PC-3 (cell line): ENCODE measurements at regions not wholly inside any gene's neighbourhood (a gene's known extent, or its start where the extent isn't known, plus 50 kb on each side); places are given as distances from the start of the nearest gene placed in this dataset.

Experiments used
- ATAC-seq: fragments of 200-7000 bp; cut with Tn5 transposase; 2 replicates; pipeline ENCODE4 v1.9.1; 2020; ENCODE audit warnings: mild to moderate bottlenecking, moderate library complexity
- BruUV-seq: library from RNA; stranded (reverse); fragments of 400-500 nt; replicated peaks from 2 replicates; lab custom pipeline; 2021; lab: Mats Ljungman, UMichigan
- CTCF ChIA-PET: fragments of 300-600 bp; sonication (Branson Sonifier 250); formaldehyde crosslinking; loops from one replicate; lab custom pipeline; 2022; ENCODE audit warnings: antibody characterized with exemption; lab: Charles Lee
- POLR2A ChIA-PET: fragments of 300-600 bp; sonication (Branson Sonifier 250); formaldehyde crosslinking; loops from one replicate; lab custom pipeline; 2022; ENCODE audit warnings: antibody characterized with exemption; ENCODE audit not compliant: unreplicated experiment; lab: Charles Lee
- DNase-seq: peaks from one replicate; pipeline ENCODE4 v3.0.0-alpha.2; 2015
- H2AFZ ChIP-seq: fragments of 300-600 bp; sonication (generic); 2 replicates; pipeline ENCODE4 v1.6.0; 2016; ENCODE audit warnings: antibody characterized with exemption, low read length
- H3F3A ChIP-seq: fragments of 300-600 bp; sonication (generic); one replicate; pipeline ENCODE4 v1.6.0; 2017; ENCODE audit warnings: antibody characterized with exemption, low read length, control low read depth, mild to moderate bottlenecking; ENCODE audit not compliant: unreplicated experiment
- H3K27ac ChIP-seq: fragments of 300-600 bp; sonication (generic); 2 replicates; pipeline ENCODE4 v1.5.1; 2016; ENCODE audit warnings: mild to moderate bottlenecking, low read length
- H3K27me3 ChIP-seq: fragments of 300-600 bp; sonication (generic); 2 replicates; pipeline ENCODE4 v1.6.1; 2016; ENCODE audit warnings: low read length, mixed read lengths
- H3K36me3 ChIP-seq: fragments of 300-600 bp; sonication (generic); 2 replicates; pipeline ENCODE4 v1.6.1; 2016; ENCODE audit warnings: low read depth, mixed run types, low read length, mixed read lengths
- H3K4me1 ChIP-seq: fragments of 300-600 bp; sonication (generic); 2 replicates; pipeline ENCODE4 v1.5.1; 2016; ENCODE audit warnings: low read length; ENCODE audit not compliant: insufficient read depth
- H3K4me2 ChIP-seq: fragments of 300-600 bp; sonication (generic); 2 replicates; pipeline ENCODE4 v1.6.0; 2016; ENCODE audit warnings: low read length
- H3K4me3 ChIP-seq: fragments of 300-600 bp; sonication (generic); 2 replicates; pipeline ENCODE4 v1.5.1; 2016; ENCODE audit warnings: mild to moderate bottlenecking, low read length, mixed read lengths
- H3K79me2 ChIP-seq: fragments of 300-600 bp; sonication (generic); 2 replicates; pipeline ENCODE4 v1.6.1; 2017; ENCODE audit warnings: low read length, mixed read lengths
- H3K9ac ChIP-seq: fragments of 300-600 bp; sonication (generic); 2 replicates; pipeline ENCODE4 v1.6.0; 2016; ENCODE audit warnings: mild to moderate bottlenecking, low read length
- H3K9me2 ChIP-seq: fragments of 300-600 bp; sonication (generic); replicated peaks from 2 replicates; pipeline ENCODE4 v1.6.1; 2016; ENCODE audit warnings: mixed run types, low read length, mixed read lengths
- H3K9me3 ChIP-seq: fragments of 300-600 bp; sonication (generic); 2 replicates; pipeline ENCODE4 v1.6.1; 2016; ENCODE audit warnings: low read length, mixed read lengths
- H4K20me1 ChIP-seq: fragments of 300-600 bp; sonication (generic); 2 replicates; pipeline ENCODE4 v1.6.1; 2016; ENCODE audit warnings: low read length, mixed read lengths
- EZH2 ChIP-seq: fragments of 300-600 bp; sonication (generic); IDR thresholded peaks from one replicate; pipeline ENCODE4 v1.6.1; 2017; ENCODE audit warnings: antibody characterized with exemption, mild to moderate bottlenecking, low read length; ENCODE audit not compliant: unreplicated experiment
- EZH2phosphoT487 ChIP-seq: fragments of 300-600 bp; sonication (generic); IDR thresholded peaks from 2 replicates; pipeline ENCODE4 v1.6.1; 2018; ENCODE audit warnings: mild to moderate bottlenecking, antibody characterized with exemption, low read length, borderline replicate concordance
- intact Hi-C: fragments of 100-400 bp; cut with micrococcal nuclease; formaldehyde crosslinking; loops from 2 replicates; pipeline ENCODE4 v1.9.0; 2023
- TF ChIP-seq, protein P1 (sequence below): fragments of 300-600 bp; sonication (generic); conservative IDR thresholded peaks from 2 replicates; pipeline ENCODE4 v1.5.1; 2017; ENCODE audit warnings: antibody characterized with exemption, low read depth, mild to moderate bottlenecking, low read length

DNA sequence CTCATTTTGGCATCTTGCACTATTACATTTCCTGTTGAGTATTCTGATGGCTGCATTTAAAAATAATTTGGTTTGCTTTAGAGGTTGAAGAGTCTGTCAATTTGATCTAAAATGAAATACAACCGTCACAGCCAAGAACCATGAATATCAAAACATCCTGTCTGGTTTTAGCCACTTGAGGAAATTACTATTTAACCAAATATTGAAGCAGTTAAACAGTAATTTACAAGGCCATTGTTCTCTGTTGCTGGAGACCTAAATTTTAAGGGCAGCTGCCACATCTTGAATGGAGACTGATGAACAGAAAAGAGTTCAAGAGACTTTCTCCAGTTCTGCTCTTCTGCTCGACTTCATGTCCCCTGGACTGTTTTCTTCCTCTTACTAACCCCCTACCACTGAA is 549.4 kb downstream of the LRRC70 start:
- DNase-seq: peak; percentile 23
- TF ChIP-seq, protein P1, sequence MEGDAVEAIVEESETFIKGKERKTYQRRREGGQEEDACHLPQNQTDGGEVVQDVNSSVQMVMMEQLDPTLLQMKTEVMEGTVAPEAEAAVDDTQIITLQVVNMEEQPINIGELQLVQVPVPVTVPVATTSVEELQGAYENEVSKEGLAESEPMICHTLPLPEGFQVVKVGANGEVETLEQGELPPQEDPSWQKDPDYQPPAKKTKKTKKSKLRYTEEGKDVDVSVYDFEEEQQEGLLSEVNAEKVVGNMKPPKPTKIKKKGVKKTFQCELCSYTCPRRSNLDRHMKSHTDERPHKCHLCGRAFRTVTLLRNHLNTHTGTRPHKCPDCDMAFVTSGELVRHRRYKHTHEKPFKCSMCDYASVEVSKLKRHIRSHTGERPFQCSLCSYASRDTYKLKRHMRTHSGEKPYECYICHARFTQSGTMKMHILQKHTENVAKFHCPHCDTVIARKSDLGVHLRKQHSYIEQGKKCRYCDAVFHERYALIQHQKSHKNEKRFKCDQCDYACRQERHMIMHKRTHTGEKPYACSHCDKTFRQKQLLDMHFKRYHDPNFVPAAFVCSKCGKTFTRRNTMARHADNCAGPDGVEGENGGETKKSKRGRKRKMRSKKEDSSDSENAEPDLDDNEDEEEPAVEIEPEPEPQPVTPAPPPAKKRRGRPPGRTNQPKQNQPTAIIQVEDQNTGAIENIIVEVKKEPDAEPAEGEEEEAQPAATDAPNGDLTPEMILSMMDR: no peak
- TF ChIP-seq EZH2phosphoT487: no peak
- ChIA-PET POLR2A (no interaction called here), CTCF (no interaction called here)
- Histone ChIP-seq H3K79me2 (no peaks in the 10 kb centered on the region), H3K9me2 (no peaks in the 10 kb centered on the region), H3K4me3 (no peak overlapping the region), H3K9ac (peak overlapping the region; percentile 12; the same call in 1 of the 2 replicates), H3K36me3 (no peaks in the 10 kb centered on the region), H3K27me3 (no peaks in the 10 kb centered on the region), H3K4me1 (peaks cover 49% of the 10 kb centered on the region), H4K20me1 (no peaks in the 10 kb centered on the region), H3F3A (no peaks in the 10 kb centered on the region), H3K4me2 (peak overlapping the region; percentile 18; the same call in 1 of the 2 replicates), H3K9me3 (no peaks in the 10 kb centered on the region), H2AFZ (no peak overlapping the region; the same call in 1 of the 2 replicates), H3K27ac (peak overlapping the region; percentile 60)
- peak; percentile 21 for ATAC-seq
- intact Hi-C loops: loop anchor here (2.0 to 10.0 kb wide), 3 partner anchors 27 to 183 kb away; no protein-coding TSS in a partner anchor
- BruUV-seq: no TSS peak

DNA sequence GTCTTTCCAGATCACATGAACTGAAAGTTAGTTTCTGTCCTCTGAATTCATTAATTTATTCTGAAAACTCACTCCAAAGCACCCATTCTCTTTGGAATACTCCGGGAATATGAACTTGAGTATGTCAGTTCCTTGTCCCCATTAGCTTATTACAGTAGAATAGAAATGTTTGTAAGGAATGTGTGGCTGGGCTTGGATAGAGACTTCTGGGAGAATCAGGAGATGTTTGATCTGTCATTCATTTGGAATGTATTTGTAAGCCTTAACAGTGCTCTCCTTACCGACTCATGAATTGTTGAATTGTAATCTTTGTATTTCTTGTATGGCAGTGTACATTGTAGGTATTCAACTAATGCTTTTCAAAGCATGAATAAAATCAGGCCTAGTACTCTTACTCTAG is 548.4 kb downstream of the LRRC70 start:
- intact Hi-C loops: loop anchor here (1.0 to 10.0 kb wide), 4 partner anchors 120 to 695 kb away; no protein-coding TSS in a partner anchor
- no peak for TF ChIP-seq EZH2
- TF ChIP-seq, protein P1: no peak
- no peak for TF ChIP-seq EZH2phosphoT487
- Histone ChIP-seq H3K9ac (no peak overlapping the region), H4K20me1 (no peaks in the 10 kb centered on the region), H3K4me3 (no peak overlapping the region), H3K4me1 (peaks cover 47% of the 10 kb centered on the region), H3K36me3 (no peaks in the 10 kb centered on the region), H3K4me2 (0 out of 2 replicates have a peak overlapping the region, but pooled peaks have one; percentile 40), H3F3A (no peaks in the 10 kb centered on the region), H3K9me2 (no peaks in the 10 kb centered on the region), H3K9me3 (no peaks in the 10 kb centered on the region), H3K79me2 (no peaks in the 10 kb centered on the region), H3K27ac (peak overlapping the region; percentile 60), H2AFZ (0 out of 2 replicates have a peak overlapping the region, but pooled peaks have one; percentile 36), H3K27me3 (no peaks in the 10 kb centered on the region)
- CTCF ChIA-PET: no interaction called here
- POLR2A ChIA-PET: interaction anchor here (0.6 kb wide), 1 partner anchor 183 kb away, joined by 3 read pairs; no protein-coding TSS in a partner anchor
- no TSS peak for BruUV-seq
- DNase-seq (peak; percentile 67), ATAC-seq (peak; percentile 52)

- no peak overlapping the region for H3K27ac ChIP-seq
- DNase-seq (peak; percentile 56), ATAC-seq (peak; percentile 37; the same call in 1 of the 2 replicates)
- BruUV-seq: no TSS peak
- TF ChIP-seq EZH2 (no peak), EZH2phosphoT487 (no peak)
- TF ChIP-seq, protein P1: peak; percentile 72
- H3K9ac ChIP-seq: no peak overlapping the region
- H4K20me1 ChIP-seq: no peaks in the 10 kb centered on the region
- H3F3A ChIP-seq: no peaks in the 10 kb centered on the region
- no peak overlapping the region for H2AFZ ChIP-seq
- H3K4me2 ChIP-seq: no peak overlapping the region
- H3K36me3 ChIP-seq: no peaks in the 10 kb centered on the region
- peaks cover 37% of the 10 kb centered on the region for H3K4me1 ChIP-seq
- intact Hi-C loops: loop anchor here (1.0 to 10.0 kb wide), 3 partner anchors 121 to 181 kb away; no protein-coding TSS in a partner anchor
- ChIA-PET POLR2A (no interaction called here), CTCF (interaction anchor here (0.6 kb wide), 1 partner anchor 32 kb away, joined by 4 read pairs; no protein-coding TSS in a partner anchor)
- H3K4me3 ChIP-seq: no peak overlapping the region
- no peaks in the 10 kb centered on the region for H3K9me3 ChIP-seq
- no peaks in the 10 kb centered on the region for H3K79me2 ChIP-seq
- no peaks in the 10 kb centered on the region for H3K27me3 ChIP-seq
- H3K9me2 ChIP-seq: no peaks in the 10 kb centered on the region
Measured at GRCh38 chr5:63125862-63126261, 547.2 kb downstream of the LRRC70 start.
